K562 (cell line): ENCODE measurements at regions not wholly inside any gene's neighbourhood (a gene's known extent, or its start where the extent isn't known, plus 50 kb on each side); places are given as distances from the start of the nearest gene placed in this dataset.

ENCODE experiments used
- ARID1B ChIP-seq: fragments of 450-650 bp; IDR thresholded peaks from 2 replicates; pipeline ENCODE4 v1.6.1; 2016; ENCODE audit warnings: antibody characterized with exemption, mild to moderate bottlenecking, inconsistent platforms
- BHLHE40 ChIP-seq: IDR thresholded peaks from 2 replicates; pipeline ENCODE4 v1.6.1; 2011; ENCODE audit warnings: low read length, improper control_type of control experiment
- CXXC5 ChIP-seq: fragments of 250-450 bp; sonication (Bioruptor Pico); IDR thresholded peaks from 2 replicates; pipeline ENCODE4 v1.8.0; 2022; ENCODE audit warnings: inconsistent platforms, mild to moderate bottlenecking, moderate library complexity
- EGR1 ChIP-seq: fragments of 450-650 bp; conservative IDR thresholded peaks from 2 replicates; pipeline ENCODE4 v1.6.1; 2017; ENCODE audit warnings: mild to moderate bottlenecking
- EHMT2 ChIP-seq: fragments of 450-650 bp; IDR thresholded peaks from 2 replicates; pipeline ENCODE4 v1.6.1; 2018; ENCODE audit warnings: antibody characterized with exemption
- FOSL1 ChIP-seq: fragments of 200-800 bp; sonication (Bioruptor generic); conservative IDR thresholded peaks from 2 replicates; pipeline ENCODE4 v1.6.1; 2016; ENCODE audit warnings: missing genetic modification characterization, missing compliant biosample characterization
- HCFC1 ChIP-seq: IDR thresholded peaks from 2 replicates; pipeline ENCODE4 v1.6.1; 2012; ENCODE audit warnings: low read depth, low read length, improper control_type of control experiment
- HOMEZ ChIP-seq: fragments of 250-450 bp; sonication (Bioruptor Pico); IDR thresholded peaks from 2 replicates; pipeline ENCODE4 v1.4.0; 2020; ENCODE audit warnings: mild to moderate bottlenecking, moderate library complexity
- KLF13 ChIP-seq: fragments of 450-650 bp; IDR thresholded peaks from 2 replicates; pipeline ENCODE4 v1.6.1; 2016; ENCODE audit warnings: missing genetic modification characterization, low read depth, mild to moderate bottlenecking, missing compliant biosample characterization, moderate library complexity, borderline replicate concordance
- MEIS2 ChIP-seq: fragments of 450-650 bp; IDR thresholded peaks from 2 replicates; pipeline ENCODE4 v1.6.1; 2014; ENCODE audit warnings: mild to moderate bottlenecking; ENCODE audit not compliant: partially characterized antibody
- MITF ChIP-seq: IDR thresholded peaks from 2 replicates; pipeline ENCODE4 v1.6.1; 2014; ENCODE audit warnings: antibody characterized with exemption
- NCOA6 ChIP-seq: fragments of 450-650 bp; IDR thresholded peaks from 2 replicates; pipeline ENCODE4 v1.6.1; 2017; ENCODE audit warnings: mild to moderate bottlenecking
- NFE2 ChIP-seq: IDR thresholded peaks from 2 replicates; pipeline ENCODE4 v1.6.1; 2014; ENCODE audit warnings: antibody characterized with exemption, low read depth
- PKNOX1 ChIP-seq: fragments of 450-650 bp; IDR thresholded peaks from 2 replicates; pipeline ENCODE4 v1.6.1; 2016
- RB1 ChIP-seq: fragments of 450-650 bp; IDR thresholded peaks from 2 replicates; pipeline ENCODE4 v1.6.1; 2017; ENCODE audit warnings: low read depth, mild to moderate bottlenecking
- SMAD4 ChIP-seq: fragments of 250-450 bp; sonication (Bioruptor Pico); conservative IDR thresholded peaks from 2 replicates; pipeline ENCODE4 v1.8.0; 2021; ENCODE audit warnings: inconsistent platforms, mild to moderate bottlenecking, moderate library complexity
- SMARCA4 ChIP-seq: fragments of 450-650 bp; IDR thresholded peaks from 2 replicates; pipeline ENCODE4 v1.6.1; 2016
- SMARCB1 ChIP-seq: IDR thresholded peaks from 2 replicates; pipeline ENCODE4 v1.6.1; 2011; ENCODE audit warnings: improper control_type of control experiment, low read depth; ENCODE audit not compliant: insufficient read length
- SMARCC2 ChIP-seq: fragments of 450-650 bp; IDR thresholded peaks from 2 replicates; pipeline ENCODE4 v1.6.1; 2017; ENCODE audit warnings: antibody characterized with exemption, moderate library complexity, mild to moderate bottlenecking, low read depth
- STAT5A ChIP-seq: IDR thresholded peaks from 2 replicates; pipeline ENCODE4 v1.6.1; 2012; ENCODE audit warnings: low read length, inconsistent platforms, borderline replicate concordance
- TCF3 ChIP-seq: sonication (generic); formaldehyde crosslinking; IDR thresholded peaks from 2 replicates; pipeline ENCODE4 v1.4.0; 2020; ENCODE audit warnings: mild to moderate bottlenecking, missing genetic modification reagents
- TRIM24 ChIP-seq, 2 experiments: fragments of 450-650 bp; IDR thresholded peaks; 2 replicates each; pipeline ENCODE4 v1.6.1; 2016
- ZBTB11 ChIP-seq, 3 experiments: fragments of 200-800 bp in 1 of 3; fragments of 250-450 bp in 1 of 3; fragments of 450-650 bp in 1 of 3; sonication (Bioruptor Pico) in 1 of 3; sonication (Bioruptor generic) in 1 of 3; formaldehyde crosslinking in 1 of 3; IDR thresholded peaks; 2 replicates each; pipeline versions ENCODE4 v1.6.1 to v1.8.0; 2016 to 2022; ENCODE audit warnings: mild to moderate bottlenecking in 2 of 3, missing genetic modification characterization in 2 of 3, missing compliant biosample characterization in 1 of 3, moderate library complexity in 1 of 3

GRCh38 chr10:25117757-25118156 is 57.0 kb upstream of the GPR158 start (continued):
- TF ChIP-seq MITF, result peak; percentile 84
- peak; percentile 82 for TF ChIP-seq EGR1
- TF ChIP-seq BHLHE40, result peak; percentile 43; the same call in 1 of the 2 replicates
- peak in 1 of 3 experiments; percentile 63; a peak in 2 of 6 replicates for TF ChIP-seq ZBTB11 (CRISPR knock-in tag; IDR thresholded peaks at IDR 0.05)
- TF ChIP-seq SMAD4 (CRISPR knock-in tag), result peak; percentile 68; the same call in 1 of the 2 replicates
- TF ChIP-seq SMARCA4, result peak; percentile 78
- TF ChIP-seq HOMEZ (CRISPR knock-in tag), result no peak
- peak; percentile 69 for TF ChIP-seq ARID1B
- TF ChIP-seq NCOA6, result no peak
- TF ChIP-seq STAT5A, result no peak
- TF ChIP-seq KLF13 (tag), result no peak
- TF ChIP-seq EHMT2, result peak; percentile 92
- no peak for TF ChIP-seq HCFC1
- peak; percentile 88 for TF ChIP-seq PKNOX1
- peak; percentile 86 for TF ChIP-seq FOSL1 (tag)
- TF ChIP-seq SMARCB1, result no peak
- peak; percentile 46; the same call in 1 of the 2 replicates for TF ChIP-seq CXXC5 (CRISPR knock-in tag)
- peak; percentile 37; the same call in 1 of the 2 replicates for TF ChIP-seq TCF3 (CRISPR knock-in tag)
- peak; percentile 96 for TF ChIP-seq MEIS2
- TF ChIP-seq TRIM24 (IDR thresholded peaks at IDR 0.05), result 0 out of 4 replicates have a peak, but pooled peaks of 1 of the 2 experiments have one; percentile 13
- no peak for TF ChIP-seq RB1
- TF ChIP-seq NFE2, result peak; percentile 69
- peak; percentile 42; the same call in 1 of the 2 replicates for TF ChIP-seq SMARCC2
